Uterus (tissue), 3 donors: ENCODE measurements at regions not wholly inside any gene's neighbourhood (a gene's known extent, or its start where the extent isn't known, plus 50 kb on each side); places are given as distances from the start of the nearest gene placed in this dataset.

Experiments
- DNase-seq, 2 donors: peaks; one replicate each; pipeline ENCODE4 v3.0.0-alpha.2; 2019 to 2020
- H3K27ac ChIP-seq, 2 donors: fragments of 200-600 bp; sonication (generic); 1 replicate in 1 of 2; 2 replicates in 1 of 2; pipeline ENCODE4 v1.5.1; 2016 to 2018
- H3K27me3 ChIP-seq, 2 donors: fragments of 200-600 bp; sonication (generic); one replicate each; pipeline ENCODE4 v1.5.1; 2018 to 2019; ENCODE audit warnings: control low read depth in 1 of 2
- H3K36me3 ChIP-seq, 2 donors: fragments of 200-600 bp; sonication (generic); one replicate each; pipeline ENCODE4 v1.5.1; 2019; ENCODE audit warnings: control low read depth in 1 of 2
- H3K4me1 ChIP-seq, 2 donors: fragments of 200-600 bp; sonication (generic); one replicate each; pipeline ENCODE4 v1.5.1; 2018 to 2019; ENCODE audit warnings: control low read depth in 1 of 2
- H3K4me3 ChIP-seq, 2 donors: fragments of 200-600 bp; sonication (generic); 1 replicate in 1 of 2; 2 replicates in 1 of 2; pipeline ENCODE4 v1.5.1; 2018 to 2019; ENCODE audit warnings: mild to moderate bottlenecking in 1 of 2
- H3K9me3 ChIP-seq, 2 donors: fragments of 200-600 bp; sonication (generic); one replicate each; pipeline ENCODE4 v1.5.1; 2019; ENCODE audit warnings: control low read depth in 1 of 2
- POLR2A ChIP-seq, 2 donors: fragments of 450-650 bp; IDR thresholded peaks; one replicate each; pipeline ENCODE4 v1.6.1; 2016; ENCODE audit warnings: antibody characterized with exemption in 2 of 2, mild to moderate bottlenecking in 1 of 2, moderate library complexity in 1 of 2
- intact Hi-C: fragments of 100-400 bp; cut with DNase I; formaldehyde crosslinking; loops from one replicate; pipeline ENCODE4 v1.15.1; 2023; ENCODE audit warnings: low total_unique reads
- TF ChIP-seq, protein P1 (sequence below), 4 experiments: fragments of 200-600 bp in 2 of 4; fragments of 450-650 bp in 2 of 4; sonication (generic) in 2 of 4; IDR thresholded peaks; one replicate each; pipeline ENCODE4 v1.5.1; 2016 to 2019; ENCODE audit warnings: antibody characterized with exemption in 4 of 4, mild to moderate bottlenecking in 2 of 4, moderate library complexity in 1 of 4
- donor health status: DM: yes; HTN: yes; CAD: no.

DNA sequence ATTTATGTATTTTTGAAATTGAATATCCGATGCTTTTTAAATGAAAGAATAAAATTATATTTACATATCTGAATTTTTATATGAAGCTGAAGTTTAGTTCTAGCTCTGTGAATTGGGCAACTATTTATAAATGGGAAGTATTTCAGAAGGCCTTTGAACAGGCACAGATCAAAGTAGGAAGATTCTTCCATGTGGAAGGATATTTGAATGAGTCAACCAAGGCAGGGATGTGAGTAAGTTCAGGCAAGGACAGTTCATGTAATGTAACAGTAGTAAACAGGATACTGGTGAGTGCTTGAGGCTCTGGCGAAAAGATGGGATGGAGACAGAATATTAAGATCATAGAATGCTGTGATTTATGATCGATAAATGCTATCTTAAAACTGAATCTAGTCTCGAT, 417.8 kb upstream of the CCDC179 start:
- Histone ChIP-seq H3K27me3 (no peaks in the 10 kb centered on the region), H3K27ac (no peak overlapping the region), H3K4me1 (no peaks in the 10 kb centered on the region), H3K9me3 (no peaks in the 10 kb centered on the region), H3K4me3 (no peak overlapping the region), H3K36me3 (no peaks in the 10 kb centered on the region)
- intact Hi-C loops, result no loop called here
- no peak for TF ChIP-seq POLR2A (IDR thresholded peaks at IDR 0.05)
- TF ChIP-seq, protein P1, sequence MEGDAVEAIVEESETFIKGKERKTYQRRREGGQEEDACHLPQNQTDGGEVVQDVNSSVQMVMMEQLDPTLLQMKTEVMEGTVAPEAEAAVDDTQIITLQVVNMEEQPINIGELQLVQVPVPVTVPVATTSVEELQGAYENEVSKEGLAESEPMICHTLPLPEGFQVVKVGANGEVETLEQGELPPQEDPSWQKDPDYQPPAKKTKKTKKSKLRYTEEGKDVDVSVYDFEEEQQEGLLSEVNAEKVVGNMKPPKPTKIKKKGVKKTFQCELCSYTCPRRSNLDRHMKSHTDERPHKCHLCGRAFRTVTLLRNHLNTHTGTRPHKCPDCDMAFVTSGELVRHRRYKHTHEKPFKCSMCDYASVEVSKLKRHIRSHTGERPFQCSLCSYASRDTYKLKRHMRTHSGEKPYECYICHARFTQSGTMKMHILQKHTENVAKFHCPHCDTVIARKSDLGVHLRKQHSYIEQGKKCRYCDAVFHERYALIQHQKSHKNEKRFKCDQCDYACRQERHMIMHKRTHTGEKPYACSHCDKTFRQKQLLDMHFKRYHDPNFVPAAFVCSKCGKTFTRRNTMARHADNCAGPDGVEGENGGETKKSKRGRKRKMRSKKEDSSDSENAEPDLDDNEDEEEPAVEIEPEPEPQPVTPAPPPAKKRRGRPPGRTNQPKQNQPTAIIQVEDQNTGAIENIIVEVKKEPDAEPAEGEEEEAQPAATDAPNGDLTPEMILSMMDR (IDR thresholded peaks at IDR 0.05), result no peak
- DNase-seq, result no peak

GRCh38 chr11:23280088-23280487, 419.8 kb upstream of the CCDC179 start:
- H3K4me3 ChIP-seq, result no peak overlapping the region
- H3K27me3 ChIP-seq, result no peaks in the 10 kb centered on the region
- H3K4me1 ChIP-seq, result no peaks in the 10 kb centered on the region
- intact Hi-C loops, result no loop called here
- no peaks in the 10 kb centered on the region for H3K36me3 ChIP-seq
- DNase-seq, result no peak
- TF ChIP-seq, protein P1 (IDR thresholded peaks at IDR 0.05), result no peak
- TF ChIP-seq POLR2A (IDR thresholded peaks at IDR 0.05), result no peak
- no peaks in the 10 kb centered on the region for H3K9me3 ChIP-seq
- H3K27ac ChIP-seq, result no peak overlapping the region

DNA sequence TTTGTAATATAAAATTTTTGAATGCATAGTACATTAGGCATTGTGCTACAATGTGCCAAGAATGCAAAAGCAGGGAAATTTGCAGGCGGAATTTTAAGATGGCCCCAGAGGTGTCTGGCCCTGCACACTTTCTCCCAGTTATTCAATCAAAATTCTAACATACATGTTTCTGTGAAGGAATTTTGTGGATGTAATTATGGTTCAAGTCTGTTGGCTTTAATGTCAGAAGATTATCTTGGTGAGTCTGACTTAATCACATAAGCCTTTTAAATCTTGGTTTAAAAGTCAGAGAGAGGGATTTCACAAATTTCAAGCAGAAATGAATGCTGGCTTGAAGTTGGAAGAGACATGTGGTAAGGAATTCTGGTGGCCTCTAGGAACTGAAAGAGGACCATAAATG, 423.4 kb upstream of the CCDC179 start:
- intact Hi-C loops, result no loop called here
- H3K27me3 ChIP-seq, result no peaks in the 10 kb centered on the region
- no peaks in the 10 kb centered on the region for H3K36me3 ChIP-seq
- DNase-seq, result no peak
- no peak overlapping the region for H3K27ac ChIP-seq
- no peak overlapping the region for H3K4me3 ChIP-seq
- TF ChIP-seq POLR2A (IDR thresholded peaks at IDR 0.05), result no peak
- TF ChIP-seq, protein P1 (IDR thresholded peaks at IDR 0.05), result no peak
- H3K4me1 ChIP-seq, result no peaks in the 10 kb centered on the region
- no peaks in the 10 kb centered on the region for H3K9me3 ChIP-seq

DNA sequence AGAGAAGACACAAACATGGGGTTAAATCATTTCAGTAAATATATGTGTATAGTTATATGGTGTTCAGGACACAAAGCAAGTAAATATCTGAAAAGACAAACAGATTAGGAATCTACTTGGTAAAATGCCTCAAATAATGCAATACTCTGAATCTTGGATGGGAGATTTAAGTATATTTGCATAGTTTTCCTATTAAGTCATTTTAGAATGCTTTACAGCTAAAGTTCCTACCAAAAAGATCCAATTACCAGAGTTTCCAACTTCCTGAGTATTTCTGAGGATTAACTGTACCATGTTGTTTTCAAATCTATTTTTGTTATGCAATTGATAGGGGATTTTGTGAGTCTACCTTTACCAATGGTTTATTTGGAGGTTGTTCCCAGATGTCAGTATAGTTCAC, 424.4 kb upstream of the CCDC179 start:
- no peak for DNase-seq
- Histone ChIP-seq H3K36me3 (no peaks in the 10 kb centered on the region), H3K27ac (no peak overlapping the region), H3K27me3 (no peaks in the 10 kb centered on the region), H3K4me3 (no peak overlapping the region), H3K9me3 (no peaks in the 10 kb centered on the region), H3K4me1 (no peaks in the 10 kb centered on the region)
- TF ChIP-seq, protein P1 (IDR thresholded peaks at IDR 0.05), result no peak
- TF ChIP-seq POLR2A (IDR thresholded peaks at IDR 0.05), result no peak
- intact Hi-C loops, result no loop called here

DNA sequence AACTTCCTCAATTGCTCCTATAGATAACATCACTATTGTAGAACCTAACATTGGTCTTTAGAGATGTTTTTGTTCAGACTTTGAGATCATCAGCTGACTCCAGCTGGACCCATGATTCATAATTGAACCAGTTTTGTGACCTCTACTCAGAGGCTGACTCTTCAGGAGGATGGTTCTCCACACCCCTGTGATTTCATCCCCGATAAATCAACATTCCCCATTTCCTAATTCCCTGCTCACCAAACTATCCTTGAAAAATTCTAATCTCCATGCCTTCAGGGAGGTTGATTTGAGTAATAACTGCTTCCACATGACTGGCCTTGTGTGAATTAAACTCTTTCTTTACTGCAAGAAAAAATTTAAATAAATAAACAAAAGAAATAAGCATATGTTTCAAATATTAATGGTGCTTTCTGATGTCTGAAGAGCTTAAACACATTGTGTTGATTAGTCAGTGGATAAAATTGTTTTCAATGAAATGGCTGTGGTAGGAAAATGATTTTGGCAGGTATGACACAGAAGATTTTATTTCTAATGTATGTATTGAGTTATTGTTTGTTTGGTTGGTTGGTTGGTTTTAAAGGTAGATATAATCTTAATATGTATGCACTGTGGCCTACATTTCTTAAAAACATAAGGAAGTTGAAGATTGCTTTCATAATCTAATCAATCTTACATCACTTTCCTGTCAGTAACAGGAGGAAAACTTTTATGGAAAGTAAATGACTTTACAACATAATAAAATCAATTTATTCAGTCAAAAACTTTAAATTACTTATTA, 427.9 kb upstream of the CCDC179 start:
- Histone ChIP-seq H3K4me1 (no peaks in the 10 kb centered on the region), H3K27me3 (no peaks in the 10 kb centered on the region), H3K27ac (no peak overlapping the region), H3K4me3 (no peak overlapping the region), H3K36me3 (no peaks in the 10 kb centered on the region), H3K9me3 (no peaks in the 10 kb centered on the region)
- no peak for TF ChIP-seq POLR2A (IDR thresholded peaks at IDR 0.05)
- TF ChIP-seq, protein P1 (IDR thresholded peaks at IDR 0.05), result no peak
- no peak for DNase-seq
- intact Hi-C loops, result no loop called here
